Activated naive CD4-positive, alpha-beta T cell treated with anti-CD3 and anti-CD28 coated beads for 36 hours (primary cell): ENCODE measurements at regions not wholly inside any gene's neighbourhood (a gene's known extent, or its start where the extent isn't known, plus 50 kb on each side); places are given as distances from the start of the nearest gene placed in this dataset.

Experiments used
- CTCF ChIA-PET: fragments of 350-600 bp; sonication (Branson Sonifier 250); formaldehyde crosslinking; loops from one replicate; lab custom pipeline; 2021; ENCODE audit warnings: antibody characterized with exemption; lab: Charles Lee
- DNase-seq: peaks from one replicate; pipeline ENCODE4 v3.0.0-alpha.2; 2020
- H3K27ac Mint-ChIP-seq: one replicate; pipeline ENCODE4 v1.8.0; 2021; ENCODE audit warnings: mild to moderate bottlenecking, mixed read lengths
- H3K27me3 Mint-ChIP-seq: one replicate; pipeline ENCODE4 v1.8.0; 2021; ENCODE audit warnings: low read depth, mixed read lengths
- H3K36me3 Mint-ChIP-seq: one replicate; pipeline ENCODE4 v1.8.0; 2021; ENCODE audit warnings: low read depth, mixed read lengths
- H3K4me1 Mint-ChIP-seq: one replicate; pipeline ENCODE4 v1.8.0; 2021; ENCODE audit warnings: low read depth, mixed read lengths
- H3K4me3 Mint-ChIP-seq: one replicate; pipeline ENCODE4 v1.8.0; 2021; ENCODE audit warnings: mild to moderate bottlenecking, moderate library complexity, mixed read lengths
- H3K9me3 Mint-ChIP-seq: one replicate; pipeline ENCODE4 v1.8.0; 2021; ENCODE audit warnings: mixed read lengths
- intact Hi-C: fragments of 100-400 bp; cut with micrococcal nuclease; formaldehyde crosslinking; loops from one replicate; pipeline ENCODE4 v1.15.1; 2023

DNA sequence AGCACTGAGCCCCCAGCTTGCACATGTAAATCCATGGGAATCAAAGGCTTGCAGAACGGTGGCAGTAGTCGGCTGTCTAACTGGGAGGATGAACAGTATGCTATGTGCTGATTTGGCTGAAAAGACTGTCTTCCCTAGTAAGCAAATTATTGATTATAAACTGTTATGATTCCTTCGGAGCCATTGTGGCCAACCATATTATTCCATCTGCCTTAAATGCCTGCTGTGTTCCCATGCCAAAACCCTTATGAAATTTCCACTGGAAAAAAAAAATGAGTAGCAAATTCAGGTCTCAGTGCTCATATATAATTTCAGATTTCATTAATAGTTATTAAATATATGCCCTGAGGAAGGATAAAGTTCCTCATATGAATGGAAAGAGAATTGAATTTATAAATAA, 132.7 kb upstream of the MID1 start:
- H3K27me3 Mint-ChIP-seq = no peaks in the 10 kb centered on the region
- H3K27ac Mint-ChIP-seq = no peak overlapping the region
- DNase-seq = no peak
- no peak overlapping the region for H3K4me3 Mint-ChIP-seq
- CTCF ChIA-PET = no interaction called here
- intact Hi-C loops = no loop called here
- H3K9me3 Mint-ChIP-seq = no peaks in the 10 kb centered on the region
- H3K36me3 Mint-ChIP-seq = no peaks in the 10 kb centered on the region
- no peaks in the 10 kb centered on the region for H3K4me1 Mint-ChIP-seq

DNA sequence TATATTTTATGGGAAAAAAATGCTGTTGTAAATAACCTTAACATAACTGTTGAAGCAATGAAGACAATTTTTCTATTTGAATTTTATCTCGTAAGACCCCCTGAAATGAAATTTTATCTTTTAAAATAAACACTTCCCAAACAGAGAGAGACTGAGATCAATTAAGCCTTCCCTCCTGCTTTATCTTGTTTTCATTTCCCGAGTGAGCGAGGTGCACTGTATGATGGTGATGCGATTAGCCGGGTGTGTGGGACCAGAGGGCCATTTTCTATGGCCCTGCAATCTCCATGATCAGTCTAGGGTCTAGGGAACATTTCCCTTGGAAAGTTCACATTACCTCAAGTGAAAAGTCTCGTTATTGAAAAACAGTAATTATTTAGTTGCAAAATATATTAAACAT, 134.1 kb upstream of the MID1 start:
- Mint-ChIP-seq H3K27me3 (no peaks in the 10 kb centered on the region), H3K4me3 (no peak overlapping the region), H3K27ac (no peak overlapping the region), H3K9me3 (no peaks in the 10 kb centered on the region), H3K4me1 (no peaks in the 10 kb centered on the region), H3K36me3 (no peaks in the 10 kb centered on the region)
- intact Hi-C loops = no loop called here
- no peak for DNase-seq
- CTCF ChIA-PET = no interaction called here

DNA sequence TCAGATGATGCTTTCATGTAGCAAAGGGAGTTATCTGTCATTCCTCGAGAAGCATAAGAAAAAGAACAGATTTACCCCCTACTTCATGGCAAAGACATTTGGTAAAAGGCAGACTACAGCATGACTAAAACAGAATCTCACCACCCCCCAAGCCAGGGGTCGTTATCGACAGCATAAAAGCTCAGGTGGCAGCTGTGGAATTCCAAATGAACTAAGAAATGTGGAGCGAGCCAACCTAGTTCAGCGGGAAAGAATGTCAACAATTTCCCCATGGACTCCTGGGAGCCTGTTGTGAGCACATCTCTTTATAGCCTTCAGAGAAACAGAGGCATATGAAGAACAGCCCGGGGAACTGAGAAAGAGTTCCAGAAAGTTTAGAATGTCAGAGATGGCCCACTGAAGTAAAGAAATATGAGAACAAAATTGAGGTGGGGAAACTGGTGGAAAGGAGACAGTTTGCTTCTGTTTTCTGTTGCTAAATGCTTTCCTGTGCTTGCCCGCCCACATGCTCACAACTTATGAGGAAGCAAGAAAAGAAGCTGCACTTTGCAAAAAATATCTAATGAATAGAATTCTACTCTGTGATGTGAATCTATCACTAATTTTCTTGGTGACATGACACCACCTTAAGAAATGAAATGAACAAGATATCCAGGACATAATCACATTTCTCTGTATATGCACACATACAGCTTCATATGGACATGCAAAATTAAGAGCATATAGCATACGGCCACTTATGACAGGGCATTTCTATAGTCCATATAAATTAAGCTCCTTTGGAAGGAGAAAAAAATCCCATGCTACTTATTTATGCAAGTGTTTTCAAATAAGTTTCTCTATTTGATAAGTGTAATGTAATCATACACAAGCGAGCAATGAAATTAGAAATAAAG, 135.3 kb upstream of the MID1 start:
- H3K27ac Mint-ChIP-seq = no peak overlapping the region
- no peaks in the 10 kb centered on the region for H3K27me3 Mint-ChIP-seq
- no peaks in the 10 kb centered on the region for H3K4me1 Mint-ChIP-seq
- DNase-seq = no peak
- no peak overlapping the region for H3K4me3 Mint-ChIP-seq
- no peaks in the 10 kb centered on the region for H3K9me3 Mint-ChIP-seq
- H3K36me3 Mint-ChIP-seq = no peaks in the 10 kb centered on the region
- CTCF ChIA-PET = no interaction called here
- intact Hi-C loops = no loop called here

DNA sequence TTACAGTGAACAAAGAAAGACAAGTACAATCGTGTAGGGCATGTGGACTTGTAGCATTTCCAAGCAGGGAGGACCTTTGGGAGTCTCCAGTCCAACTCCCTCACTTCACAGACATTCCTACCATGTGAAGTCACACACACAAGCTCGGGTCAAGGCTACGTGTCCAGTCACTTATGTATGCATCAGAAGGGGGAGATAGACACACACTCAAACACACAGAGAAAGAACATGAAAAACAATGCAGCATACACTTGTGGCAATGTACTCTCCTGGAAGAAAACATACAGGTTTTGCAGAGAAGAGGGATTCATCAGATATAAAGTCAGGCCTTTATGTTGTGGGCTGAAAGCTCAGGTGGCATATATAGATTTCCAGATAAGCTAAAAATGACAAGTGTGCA, 136.1 kb upstream of the MID1 start:
- Mint-ChIP-seq H3K4me1 (no peaks in the 10 kb centered on the region), H3K9me3 (no peaks in the 10 kb centered on the region), H3K27ac (no peak overlapping the region), H3K4me3 (no peak overlapping the region), H3K27me3 (no peaks in the 10 kb centered on the region), H3K36me3 (no peaks in the 10 kb centered on the region)
- DNase-seq = no peak
- intact Hi-C loops = no loop called here
- CTCF ChIA-PET = no interaction called here

DNA sequence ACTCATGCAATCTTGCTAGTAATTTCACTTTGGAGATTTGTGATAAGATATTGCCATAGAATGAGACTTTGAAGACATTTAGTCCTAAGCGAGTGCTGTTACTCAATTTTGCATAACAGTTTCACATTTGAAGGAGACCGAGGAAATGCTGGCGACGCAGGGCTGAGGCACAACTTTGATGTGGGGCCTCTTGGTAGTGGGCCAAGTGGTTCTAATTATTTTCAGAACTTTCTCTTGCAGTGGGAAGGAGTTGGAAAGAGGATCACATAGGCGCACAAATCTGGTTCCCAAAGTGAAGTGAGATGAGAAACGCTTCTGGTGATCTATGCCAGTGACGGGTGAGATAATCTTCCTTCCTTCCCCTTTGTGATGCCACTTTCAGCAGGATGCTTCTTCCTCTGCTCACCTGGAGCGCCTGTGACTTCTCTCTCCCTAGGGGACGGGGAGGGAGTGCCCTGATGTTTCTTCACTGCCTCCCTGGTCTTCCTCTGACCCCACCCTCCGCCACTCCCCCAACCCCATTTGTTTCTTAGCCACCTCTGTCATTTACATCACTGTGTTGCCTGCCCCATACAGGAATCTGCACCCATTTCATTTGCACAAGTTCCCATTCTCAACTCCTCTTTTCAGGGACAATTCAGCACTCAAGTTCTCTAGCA, 138.9 kb upstream of the MID1 start:
- Mint-ChIP-seq H3K27me3 (no peaks in the 10 kb centered on the region), H3K27ac (no peak overlapping the region), H3K9me3 (no peaks in the 10 kb centered on the region), H3K4me1 (no peaks in the 10 kb centered on the region), H3K36me3 (no peaks in the 10 kb centered on the region), H3K4me3 (no peak overlapping the region)
- CTCF ChIA-PET = interaction anchor here (0.7 kb wide), 1 partner anchor 10 kb away, joined by 3 read pairs; no protein-coding TSS in a partner anchor
- no peak for DNase-seq
- intact Hi-C loops = no loop called here

DNA sequence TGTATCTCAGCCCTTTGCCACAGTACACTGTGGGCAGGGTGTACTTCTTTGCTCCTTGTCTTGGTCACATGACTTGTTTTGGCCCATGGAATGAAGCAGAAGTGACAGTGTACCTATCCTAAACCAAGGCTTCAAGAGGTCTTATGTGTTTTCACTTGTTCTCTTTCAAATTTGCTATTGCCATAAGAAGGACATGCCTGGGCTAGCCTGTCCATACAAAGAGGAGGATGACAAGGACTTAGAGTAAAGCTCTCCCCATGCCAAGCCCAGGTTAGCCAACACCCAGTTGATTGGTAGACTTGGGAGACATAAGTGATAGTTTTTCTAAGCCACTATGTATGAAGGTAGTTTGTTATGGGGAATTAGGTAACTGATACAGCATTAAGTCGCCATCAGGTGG, 141.1 kb upstream of the MID1 start:
- Mint-ChIP-seq H3K27ac (no peak overlapping the region), H3K4me1 (no peaks in the 10 kb centered on the region), H3K27me3 (no peaks in the 10 kb centered on the region), H3K4me3 (no peak overlapping the region), H3K9me3 (no peaks in the 10 kb centered on the region), H3K36me3 (no peaks in the 10 kb centered on the region)
- DNase-seq = no peak
- CTCF ChIA-PET = no interaction called here
- intact Hi-C loops = no loop called here

DNA sequence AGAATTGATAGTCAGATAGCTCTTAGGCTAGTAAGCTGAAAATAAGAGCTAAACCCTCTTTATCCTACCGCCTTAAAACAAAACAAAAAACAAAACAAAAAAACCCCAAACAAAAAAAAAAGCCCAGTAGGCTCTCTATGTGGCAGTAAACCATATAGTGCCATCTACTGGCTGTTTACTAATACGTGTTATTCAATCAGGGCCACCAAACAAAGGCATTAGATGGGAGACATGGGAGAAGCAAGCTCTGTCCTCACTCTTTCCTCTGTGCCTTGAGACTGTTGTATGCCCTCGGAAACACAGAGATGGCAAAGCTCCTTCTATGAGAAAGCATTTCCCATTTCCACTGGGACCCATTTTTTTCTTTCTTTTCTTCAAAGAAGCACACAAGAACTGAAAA, 148.8 kb upstream of the MID1 start:
- no peak for DNase-seq
- Mint-ChIP-seq H3K4me3 (no peak overlapping the region), H3K9me3 (no peaks in the 10 kb centered on the region), H3K4me1 (no peaks in the 10 kb centered on the region), H3K27me3 (no peaks in the 10 kb centered on the region), H3K27ac (no peak overlapping the region), H3K36me3 (no peaks in the 10 kb centered on the region)
- CTCF ChIA-PET = interaction anchor here (0.6 to 1.3 kb wide), 4 partner anchors 10 to 166 kb away, joined by 3 to 4 read pairs (median 4); no protein-coding TSS in a partner anchor
- intact Hi-C loops = loop anchor here (1.0 kb wide), 1 partner anchor 579 kb away; no protein-coding TSS in a partner anchor

DNA sequence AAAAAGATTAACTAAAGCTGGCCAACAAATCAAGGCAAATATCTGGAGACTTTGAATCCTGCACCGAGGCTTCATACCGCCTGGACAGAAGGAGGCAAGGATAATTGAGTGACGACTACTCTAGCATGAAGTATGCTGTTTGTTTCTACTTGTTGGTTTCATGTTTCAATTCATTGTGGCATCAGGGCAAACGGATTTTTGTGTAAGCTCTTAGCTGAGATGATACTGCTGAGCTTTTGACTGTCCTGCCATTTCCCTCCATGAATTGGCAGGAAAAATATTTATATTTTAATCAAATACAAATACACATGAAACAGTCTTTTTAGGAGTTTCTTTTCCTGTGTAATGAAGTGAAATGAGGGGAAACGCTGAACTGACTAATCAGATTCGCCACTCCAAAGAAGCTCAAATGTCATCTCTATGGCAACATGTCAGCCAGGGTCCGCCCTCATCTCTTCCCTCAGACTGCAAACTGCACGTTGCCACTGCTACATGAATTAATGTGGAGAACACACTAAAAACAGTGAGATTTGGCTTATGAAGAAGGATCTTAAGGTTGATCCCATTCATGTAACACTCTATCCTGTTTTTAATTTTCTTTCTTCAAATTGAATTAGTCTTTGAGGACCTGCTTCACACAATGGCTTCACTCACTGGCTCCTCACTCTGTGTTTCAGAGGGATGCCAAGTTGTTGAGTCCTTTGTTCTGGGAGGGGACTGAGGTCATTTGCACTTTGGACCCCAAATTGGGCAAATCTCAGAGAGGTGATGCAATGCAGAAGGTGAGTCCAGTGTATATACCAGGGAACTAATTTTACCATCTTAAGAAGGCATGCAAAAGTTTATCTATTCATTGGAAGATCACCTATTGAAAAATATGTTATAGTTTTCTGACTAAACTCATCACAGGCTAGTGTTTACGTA, 149.6 kb upstream of the MID1 start:
- H3K27ac Mint-ChIP-seq = no peak overlapping the region
- H3K9me3 Mint-ChIP-seq = no peaks in the 10 kb centered on the region
- CTCF ChIA-PET = interaction anchor here (0.6 to 1.3 kb wide), 4 partner anchors 10 to 167 kb away, joined by 3 to 4 read pairs (median 4); no protein-coding TSS in a partner anchor
- H3K36me3 Mint-ChIP-seq = no peaks in the 10 kb centered on the region
- DNase-seq = no peak
- no peaks in the 10 kb centered on the region for H3K4me1 Mint-ChIP-seq
- H3K27me3 Mint-ChIP-seq = no peaks in the 10 kb centered on the region
- no peak overlapping the region for H3K4me3 Mint-ChIP-seq
- intact Hi-C loops = loop anchor here (1.0 kb wide), 1 partner anchor 580 kb away; no protein-coding TSS in a partner anchor

DNA sequence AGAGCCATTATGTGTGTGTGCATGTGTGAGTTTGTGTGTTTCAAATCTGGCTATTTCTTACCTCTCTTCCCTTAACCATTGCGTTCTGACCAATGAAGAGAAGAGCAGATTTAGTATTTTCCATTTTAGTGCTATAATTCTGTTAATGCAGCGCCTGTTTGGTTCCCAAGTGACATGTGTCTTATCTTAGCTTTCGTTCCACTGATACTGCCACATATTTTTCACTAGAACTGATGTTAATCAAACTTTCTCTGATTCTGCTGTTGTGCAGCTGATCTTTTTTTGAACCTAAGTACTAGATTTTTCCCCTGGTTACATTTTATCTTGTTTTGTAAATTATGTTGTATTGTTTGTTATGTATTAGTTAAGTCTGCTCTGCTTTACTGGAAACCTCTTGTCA, 152.9 kb upstream of the MID1 start:
- Mint-ChIP-seq H3K27ac (no peak overlapping the region), H3K4me3 (no peak overlapping the region), H3K36me3 (no peaks in the 10 kb centered on the region), H3K9me3 (no peaks in the 10 kb centered on the region), H3K4me1 (no peaks in the 10 kb centered on the region), H3K27me3 (no peaks in the 10 kb centered on the region)
- CTCF ChIA-PET = no interaction called here
- DNase-seq = no peak
- intact Hi-C loops = no loop called here

DNA sequence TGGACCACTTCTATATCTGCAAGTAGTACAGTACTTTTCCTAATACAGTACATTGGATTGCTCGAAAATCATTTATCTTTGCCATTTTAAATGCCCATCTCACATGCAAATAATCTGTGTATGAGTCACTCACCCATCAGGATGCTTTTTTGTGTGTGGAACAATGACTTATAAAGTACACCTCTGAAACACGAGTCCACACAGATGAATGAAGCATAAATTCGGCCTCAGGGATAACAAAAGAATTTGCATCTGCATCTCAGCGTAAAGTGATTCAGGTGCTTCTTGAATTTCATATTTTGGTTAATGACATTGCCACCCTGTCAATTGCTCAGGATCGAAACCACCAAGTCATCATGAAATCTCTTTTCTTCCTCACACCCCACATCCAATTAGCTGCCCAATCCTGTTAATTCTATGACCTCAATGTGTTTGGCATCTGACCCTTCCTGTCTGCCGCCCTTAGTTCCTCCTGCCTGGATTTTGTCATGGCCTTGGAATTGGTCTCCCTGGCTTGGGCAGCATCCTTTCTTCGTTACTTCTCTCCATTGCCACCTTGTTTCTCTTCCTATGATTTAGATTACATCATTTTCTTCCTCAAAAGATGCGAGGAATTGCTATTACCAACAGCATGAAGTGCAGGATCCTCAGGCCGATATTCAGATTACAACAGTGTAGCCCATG, 161.6 kb upstream of the MID1 start:
- H3K36me3 Mint-ChIP-seq = no peaks in the 10 kb centered on the region
- H3K9me3 Mint-ChIP-seq = no peaks in the 10 kb centered on the region
- intact Hi-C loops = no loop called here
- H3K4me1 Mint-ChIP-seq = no peaks in the 10 kb centered on the region
- no peaks in the 10 kb centered on the region for H3K27me3 Mint-ChIP-seq
- no peak overlapping the region for H3K27ac Mint-ChIP-seq
- CTCF ChIA-PET = no interaction called here
- DNase-seq = no peak
- H3K4me3 Mint-ChIP-seq = no peak overlapping the region

DNA sequence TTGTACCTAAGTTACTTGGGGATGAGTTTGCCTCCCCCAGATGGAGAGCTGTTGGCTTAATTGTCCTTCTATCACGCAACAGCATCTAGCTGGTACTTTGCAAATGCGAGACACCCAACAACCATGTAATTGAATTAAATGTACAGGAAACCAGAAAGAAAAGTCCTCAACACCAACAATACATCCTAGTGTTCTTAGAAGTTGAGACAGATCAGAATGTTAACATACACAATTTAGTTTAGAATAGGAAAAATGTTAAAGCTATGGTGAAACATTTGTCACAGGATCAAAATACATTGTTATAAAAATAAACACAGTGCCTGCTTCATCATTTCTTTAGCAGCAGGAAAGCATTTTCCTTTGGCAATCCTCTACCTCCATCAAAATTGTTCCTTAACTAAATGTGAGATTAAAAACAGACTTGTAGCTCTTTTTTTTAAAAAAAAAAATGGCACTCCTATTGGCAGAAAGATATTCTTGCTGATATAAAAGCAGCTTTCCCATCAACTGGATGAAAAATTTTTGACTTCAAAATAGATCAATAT, 163.1 kb upstream of the MID1 start:
- no peaks in the 10 kb centered on the region for H3K36me3 Mint-ChIP-seq
- H3K4me3 Mint-ChIP-seq = no peak overlapping the region
- intact Hi-C loops = no loop called here
- CTCF ChIA-PET = no interaction called here
- DNase-seq = no peak
- no peak overlapping the region for H3K27ac Mint-ChIP-seq
- no peaks in the 10 kb centered on the region for H3K4me1 Mint-ChIP-seq
- H3K27me3 Mint-ChIP-seq = no peaks in the 10 kb centered on the region
- H3K9me3 Mint-ChIP-seq = no peaks in the 10 kb centered on the region
